IMR-90 (cell line): ENCODE measurements at regions not wholly inside any gene's neighbourhood (a gene's known extent, or its start where the extent isn't known, plus 50 kb on each side); places are given as distances from the start of the nearest gene placed in this dataset.
A peak's percentile ranks its signal among the peaks of the same experiment; 100 is the strongest.

Experiments used
- ATAC-seq: fragments of 200-7000 bp; cut with Tn5 transposase; 2 replicates; pipeline ENCODE4 v1.9.1; 2020; ENCODE audit warnings: low read depth, mild to moderate bottlenecking, moderate library complexity
- BruUV-seq: library from RNA; stranded (reverse); fragments of 400-500 nt; replicated peaks from 2 replicates; lab custom pipeline; 2021; lab: Mats Ljungman, UMichigan
- CTCF ChIA-PET: fragments of 300-600 bp; formaldehyde crosslinking; extraction: SDS; loops from one replicate; lab custom pipeline; 2021; ENCODE audit warnings: antibody characterized with exemption; lab: Yijun Ruan, JAX
- POLR2A ChIA-PET: fragments of 300-600 bp; sonication (Branson Sonifier 250); formaldehyde crosslinking; loops from one replicate; lab custom pipeline; 2022; ENCODE audit warnings: antibody characterized with exemption; ENCODE audit not compliant: unreplicated experiment; lab: Charles Lee
- DNase-seq: peaks from one replicate; pipeline ENCODE4 v3.0.0; 2013
- H2AFZ ChIP-seq: replicated peaks from 2 replicates; pipeline ENCODE3; 2013; ENCODE audit warnings: low read length, mild to moderate bottlenecking; ENCODE audit not compliant: poor library complexity
- H2AK5ac ChIP-seq: 2 replicates; pipeline ENCODE4 v1.6.1; 2013; ENCODE audit warnings: low read depth, low read length, inconsistent platforms
- H2AK9ac ChIP-seq: replicated peaks from 2 replicates; pipeline ENCODE3; 2013; ENCODE audit warnings: mild to moderate bottlenecking, low read depth, low read length, moderate library complexity; ENCODE audit not compliant: poor library complexity
- H2BK120ac ChIP-seq: 2 replicates; pipeline ENCODE4 v1.6.1; 2013; ENCODE audit warnings: low read depth, low read length, inconsistent platforms
- H2BK15ac ChIP-seq: 3 replicates; pipeline ENCODE4 v1.6.1; 2013; ENCODE audit warnings: low read depth, low read length, inconsistent platforms
- H2BK20ac ChIP-seq: 2 replicates; pipeline ENCODE4 v1.6.1; 2013; ENCODE audit warnings: low read depth, mild to moderate bottlenecking, inconsistent platforms, low read length, moderate library complexity
- H2BK5ac ChIP-seq: 2 replicates; pipeline ENCODE4 v1.6.1; 2013; ENCODE audit warnings: mild to moderate bottlenecking, low read depth, low read length, inconsistent platforms; ENCODE audit not compliant: poor library complexity, severe bottlenecking
- H3K14ac ChIP-seq: replicated peaks from 2 replicates; pipeline ENCODE4 v1.6.1; 2013; ENCODE audit warnings: low read depth, low read length, inconsistent platforms
- H3K18ac ChIP-seq: 2 replicates; pipeline ENCODE4 v1.6.1; 2013; ENCODE audit warnings: low read depth, low read length, control low read depth
- H3K23ac ChIP-seq: 2 replicates; pipeline ENCODE4 v1.6.1; 2013; ENCODE audit warnings: low read depth, low read length, inconsistent platforms
- H3K27ac ChIP-seq: 2 replicates; pipeline ENCODE4 v1.5.1; 2013; ENCODE audit warnings: mild to moderate bottlenecking, control low read depth, low read length; ENCODE audit not compliant: insufficient read depth
- H3K27me3 ChIP-seq: 2 replicates; pipeline ENCODE4 v1.6.1; 2013; ENCODE audit warnings: low read length; ENCODE audit not compliant: control insufficient read depth, insufficient read depth
- H3K36me3 ChIP-seq: 2 replicates; pipeline ENCODE4 v1.6.1; 2013; ENCODE audit warnings: low read length, mixed read lengths; ENCODE audit not compliant: control insufficient read depth, insufficient read depth
- H3K4ac ChIP-seq: 2 replicates; pipeline ENCODE4 v1.6.1; 2013; ENCODE audit warnings: low read depth, low read length, inconsistent platforms
- H3K4me1 ChIP-seq: 2 replicates; pipeline ENCODE4 v1.6.1; 2013; ENCODE audit warnings: low read length, mixed read lengths; ENCODE audit not compliant: control insufficient read depth, insufficient read depth
- H3K4me2 ChIP-seq: 2 replicates; pipeline ENCODE4 v1.6.1; 2013; ENCODE audit warnings: low read depth, mild to moderate bottlenecking, control low read depth, low read length, moderate library complexity
- H3K4me3 ChIP-seq: 2 replicates; pipeline ENCODE4 v1.5.1; 2013; ENCODE audit warnings: low read depth, mild to moderate bottlenecking, control low read depth, low read length, moderate library complexity; ENCODE audit not compliant: insufficient read depth
- H3K56ac ChIP-seq: 2 replicates; pipeline ENCODE4 v1.6.1; 2013; ENCODE audit warnings: low read length, inconsistent platforms; ENCODE audit not compliant: insufficient read depth; ENCODE audit errors: extremely low read depth
- H3K79me1 ChIP-seq, 2 experiments: 2 replicates each; pipeline ENCODE4 v1.6.1; 2013; ENCODE audit warnings: low read length in 2 of 2, inconsistent platforms in 1 of 2, low read depth in 1 of 2
- H3K9ac ChIP-seq: 2 replicates; pipeline ENCODE4 v1.6.1; 2013; ENCODE audit warnings: low read depth, low read length, control low read depth
- H3K9me1 ChIP-seq: 2 replicates; pipeline ENCODE4 v1.6.1; 2013; ENCODE audit warnings: low read length, inconsistent platforms; ENCODE audit not compliant: insufficient read depth
- H3K9me3 ChIP-seq: 2 replicates; pipeline ENCODE4 v1.6.1; 2013; ENCODE audit warnings: low read length; ENCODE audit not compliant: control insufficient read depth, insufficient read depth
- H4K20me1 ChIP-seq: 2 replicates; pipeline ENCODE4 v1.6.1; 2013; ENCODE audit warnings: low read length, inconsistent platforms; ENCODE audit not compliant: insufficient read depth
- H4K5ac ChIP-seq: 2 replicates; pipeline ENCODE4 v1.6.1; 2013; ENCODE audit warnings: mild to moderate bottlenecking, low read depth, low read length, control low read depth
- H4K8ac ChIP-seq, 2 experiments: 2 replicates each; pipeline ENCODE4 v1.6.1; 2013; ENCODE audit warnings: low read depth in 2 of 2, low read length in 2 of 2, control low read depth in 1 of 2, inconsistent platforms in 1 of 2
- H4K91ac ChIP-seq: 2 replicates; pipeline ENCODE4 v1.6.1; 2013; ENCODE audit warnings: low read depth, low read length, inconsistent platforms; ENCODE audit not compliant: insufficient read depth
- MXI1 ChIP-seq: IDR thresholded peaks from 2 replicates; pipeline ENCODE4 v1.6.1; 2012; ENCODE audit warnings: low read depth, mild to moderate bottlenecking, low read length, moderate library complexity, borderline replicate concordance
- WGBS, 2 experiments: methylation state at CpG; one replicate each; pipeline versions ENCODE4 v1.1.5 to v1.1.7; 2013; ENCODE audit warnings: missing lambda C conversion rate in 2 of 2; ENCODE audit not compliant: insufficient read length in 1 of 2; ENCODE audit errors: extremely low coverage in 2 of 2; 5-methylcytosine and 5-hydroxymethylcytosine counted together
- dilution Hi-C: fragments of 300-500 bp; cut with HindIII; formaldehyde crosslinking; loops from one replicate; pipeline ENCODE4 v1.14.3; 2018; ENCODE audit warnings: low sequenced_read_pairs; ENCODE audit not compliant: unreplicated experiment
- in situ Hi-C: fragments of 300-500 bp; cut with MboI; formaldehyde crosslinking; loops from 3 replicates; pipeline ENCODE4 v1.14.3; 2019; ENCODE audit warnings: low sequenced_read_pairs, inconsistent platforms, mixed read lengths
- intact Hi-C: fragments of 100-400 bp; cut with micrococcal nuclease; formaldehyde crosslinking; loops from 2 replicates; pipeline ENCODE4 v1.10.0; 2022

GRCh38 chr7:4556868-4557793 lies 125.0 kb upstream of the FOXK1 start:
- no peak overlapping the region for H2BK120ac ChIP-seq
- H3K23ac ChIP-seq = no peak overlapping the region
- H3K79me1 ChIP-seq = no peaks in the 10 kb centered on the region
- intact Hi-C loops = no loop called here
- no peaks in the 10 kb centered on the region for H3K36me3 ChIP-seq
- CTCF ChIA-PET = no interaction called here
- no peak overlapping the region for H2BK15ac ChIP-seq
- H3K9me3 ChIP-seq = peaks cover 7% of the 10 kb centered on the region
- ATAC-seq = peak; percentile 54
- H2AFZ ChIP-seq = no peak overlapping the region
- no peak overlapping the region for H2AK9ac ChIP-seq
- H2BK5ac ChIP-seq = no peak overlapping the region
- 45% methylated on average over 2 of the region's 18 CpGs; no CpG with 5 or more reads in 1 of the 2 experiments for WGBS, 2 experiments
- no peak for TF ChIP-seq MXI1
- H2BK20ac ChIP-seq = no peak overlapping the region
- H2AK5ac ChIP-seq = no peak overlapping the region
- no peak overlapping the region for H3K4me2 ChIP-seq
- no peaks in the 10 kb centered on the region for H3K27me3 ChIP-seq
- no peak overlapping the region for H3K9ac ChIP-seq
- H3K4ac ChIP-seq = no peak overlapping the region
- H3K14ac ChIP-seq = no peak overlapping the region
- peaks cover 2% of the 10 kb centered on the region; the same call in 1 of the 2 replicates for H3K4me1 ChIP-seq
- H4K20me1 ChIP-seq = no peaks in the 10 kb centered on the region
- no peak overlapping the region for H3K56ac ChIP-seq
- no peak overlapping the region for H4K91ac ChIP-seq
- in situ Hi-C loops = no loop called here
- no TSS peak for BruUV-seq
- no peaks in the 10 kb centered on the region for H3K9me1 ChIP-seq
- no peak overlapping the region; the same call in 1 of the 2 replicates for H3K27ac ChIP-seq
- POLR2A ChIA-PET = no interaction called here
- peak; percentile 37 for DNase-seq
- no peak overlapping the region for H3K4me3 ChIP-seq
- dilution Hi-C loops = no loop called here
- H4K5ac ChIP-seq = no peak overlapping the region
- H3K18ac ChIP-seq = no peak overlapping the region
- no peak overlapping the region for H4K8ac ChIP-seq
